ENCODE measurements at regions not wholly inside any gene's neighbourhood (a gene's known extent, or its start where the extent isn't known, plus 50 kb on each side); places are given as distances from the start of the nearest gene placed in this dataset.

DNA sequence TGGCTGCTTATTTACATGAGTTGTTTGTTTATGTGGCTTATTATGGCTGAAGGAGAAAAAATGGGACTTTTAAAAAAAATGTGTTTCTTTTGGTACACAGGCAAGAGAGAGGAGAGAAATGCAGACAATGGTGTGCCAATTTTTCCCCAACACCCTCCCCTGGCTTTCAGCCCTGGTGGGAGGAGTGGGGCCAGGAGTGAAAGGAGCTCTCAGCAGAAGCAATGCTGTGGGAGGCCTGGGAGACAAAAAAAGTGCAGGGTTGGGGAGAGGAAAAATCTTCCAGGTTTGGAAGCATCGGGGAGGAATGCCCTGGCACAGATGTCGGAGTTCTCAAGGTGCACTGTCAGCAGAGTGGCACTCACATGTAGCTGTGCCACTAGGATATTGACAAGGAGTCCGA is 117.7 kb upstream of the FOXB1 start:
- H3K4me1 ChIP-seq (replicated peaks in 1 of 2) = no peaks in the 10 kb centered on the region
- no peaks in the 10 kb centered on the region for H3K36me3 ChIP-seq (replicated peaks in 1 of 2)
- no peaks in the 10 kb centered on the region for H3K9me3 ChIP-seq (replicated peaks in 1 of 3)
- H3K27me3 ChIP-seq = peaks cover 7% of the 10 kb centered on the region
- 56 to 69% (median 67%) methylated on average over 3 of the region's 3 CpGs for WGBS, 4 donors
- H3K4me3 ChIP-seq = no peak overlapping the region
- no peak for TF ChIP-seq POLR2A (IDR thresholded peaks at IDR 0.05)
- TF ChIP-seq, protein P1, sequence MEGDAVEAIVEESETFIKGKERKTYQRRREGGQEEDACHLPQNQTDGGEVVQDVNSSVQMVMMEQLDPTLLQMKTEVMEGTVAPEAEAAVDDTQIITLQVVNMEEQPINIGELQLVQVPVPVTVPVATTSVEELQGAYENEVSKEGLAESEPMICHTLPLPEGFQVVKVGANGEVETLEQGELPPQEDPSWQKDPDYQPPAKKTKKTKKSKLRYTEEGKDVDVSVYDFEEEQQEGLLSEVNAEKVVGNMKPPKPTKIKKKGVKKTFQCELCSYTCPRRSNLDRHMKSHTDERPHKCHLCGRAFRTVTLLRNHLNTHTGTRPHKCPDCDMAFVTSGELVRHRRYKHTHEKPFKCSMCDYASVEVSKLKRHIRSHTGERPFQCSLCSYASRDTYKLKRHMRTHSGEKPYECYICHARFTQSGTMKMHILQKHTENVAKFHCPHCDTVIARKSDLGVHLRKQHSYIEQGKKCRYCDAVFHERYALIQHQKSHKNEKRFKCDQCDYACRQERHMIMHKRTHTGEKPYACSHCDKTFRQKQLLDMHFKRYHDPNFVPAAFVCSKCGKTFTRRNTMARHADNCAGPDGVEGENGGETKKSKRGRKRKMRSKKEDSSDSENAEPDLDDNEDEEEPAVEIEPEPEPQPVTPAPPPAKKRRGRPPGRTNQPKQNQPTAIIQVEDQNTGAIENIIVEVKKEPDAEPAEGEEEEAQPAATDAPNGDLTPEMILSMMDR (IDR thresholded peaks at IDR 0.05) = no peak
- DNase-seq = no peak
- no peak overlapping the region for H3K27ac ChIP-seq
- intact Hi-C loops (cut with DNase I) = no loop called here

DNA sequence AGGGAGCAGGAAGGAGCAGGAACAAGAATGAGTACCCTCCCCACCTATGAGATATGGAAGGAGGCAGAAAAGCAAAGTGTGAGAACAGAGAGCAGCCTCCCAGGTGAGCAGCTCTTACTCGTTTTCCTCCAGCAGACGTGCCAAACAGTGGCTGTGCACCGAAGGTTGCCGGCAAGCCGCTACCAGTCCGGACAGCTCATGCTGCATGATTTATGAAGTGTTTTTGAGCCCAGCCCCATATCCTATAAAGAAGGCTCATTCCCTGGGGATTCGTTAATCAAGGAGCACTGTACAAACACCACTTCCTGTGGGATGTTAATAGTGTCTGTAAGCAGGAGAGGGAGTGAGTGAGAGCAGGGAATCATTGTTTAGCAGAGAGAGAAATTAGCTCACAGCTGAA is 118.3 kb upstream of the FOXB1 start:
- intact Hi-C loops (cut with DNase I) = no loop called here
- DNase-seq = no peak
- 0 to 2% (median 0%) methylated on average over 2 to 7 of the region's 7 CpGs for WGBS, 4 donors
- TF ChIP-seq, protein P1 (IDR thresholded peaks at IDR 0.05) = no peak
- no peak for TF ChIP-seq POLR2A (IDR thresholded peaks at IDR 0.05)
- Histone ChIP-seq H3K9me3 (replicated peaks in 1 of 3) (no peaks in the 10 kb centered on the region), H3K27ac (no peak overlapping the region), H3K4me1 (replicated peaks in 1 of 2) (no peaks in the 10 kb centered on the region), H3K27me3 (peaks cover 7% of the 10 kb centered on the region), H3K36me3 (replicated peaks in 1 of 2) (no peaks in the 10 kb centered on the region), H3K4me3 (no peak overlapping the region)

DNA sequence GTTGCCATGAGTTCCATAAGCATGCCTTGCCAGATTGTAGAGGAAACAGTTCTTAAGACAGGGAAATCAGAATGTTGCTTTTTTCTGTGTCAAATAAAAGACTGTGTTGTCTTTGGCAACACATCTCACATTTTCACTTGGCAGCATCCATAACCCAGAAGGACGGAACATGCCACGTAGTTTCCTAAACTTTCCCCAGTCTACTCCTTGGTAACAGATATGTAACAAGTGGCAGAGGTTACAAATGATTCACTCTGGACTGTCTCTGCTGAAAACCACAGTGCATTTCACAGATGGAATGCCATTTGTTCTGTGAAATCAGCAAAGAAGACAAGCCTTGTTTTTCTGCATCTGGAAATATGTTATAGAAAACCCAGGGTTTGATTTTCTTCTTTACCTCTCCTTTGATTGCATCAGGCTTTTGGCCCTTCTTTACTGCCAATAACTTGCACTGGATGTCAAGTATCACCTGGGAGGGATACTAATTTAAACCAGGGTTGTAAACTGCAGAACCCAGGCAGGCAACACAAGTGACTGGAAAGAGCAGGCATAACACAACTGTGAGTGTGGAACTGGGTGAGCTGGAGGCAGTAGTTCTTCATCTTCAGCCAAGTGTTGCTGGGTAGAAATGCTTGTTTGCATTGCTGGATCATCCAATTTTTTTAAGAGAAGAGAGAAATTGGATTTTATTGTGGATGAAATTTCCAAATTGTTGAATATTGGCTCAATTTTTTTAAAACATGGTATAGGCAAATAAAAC is 124.4 kb upstream of the FOXB1 start:
- H3K27me3 ChIP-seq = peaks cover 18% of the 10 kb centered on the region
- H3K36me3 ChIP-seq (replicated peaks in 1 of 2) = no peaks in the 10 kb centered on the region
- no peaks in the 10 kb centered on the region for H3K4me1 ChIP-seq (replicated peaks in 1 of 2)
- TF ChIP-seq, protein P1 (IDR thresholded peaks at IDR 0.05) = no peak
- TF ChIP-seq POLR2A (IDR thresholded peaks at IDR 0.05) = no peak
- no peaks in the 10 kb centered on the region for H3K9me3 ChIP-seq (replicated peaks in 1 of 3)
- WGBS, 4 donors = 7 to 40% (median 25%) methylated on average over 2 of the region's 2 CpGs
- DNase-seq = no peak
- no peak overlapping the region for H3K27ac ChIP-seq
- intact Hi-C loops (cut with DNase I) = no loop called here
- H3K4me3 ChIP-seq = no peak overlapping the region

DNA sequence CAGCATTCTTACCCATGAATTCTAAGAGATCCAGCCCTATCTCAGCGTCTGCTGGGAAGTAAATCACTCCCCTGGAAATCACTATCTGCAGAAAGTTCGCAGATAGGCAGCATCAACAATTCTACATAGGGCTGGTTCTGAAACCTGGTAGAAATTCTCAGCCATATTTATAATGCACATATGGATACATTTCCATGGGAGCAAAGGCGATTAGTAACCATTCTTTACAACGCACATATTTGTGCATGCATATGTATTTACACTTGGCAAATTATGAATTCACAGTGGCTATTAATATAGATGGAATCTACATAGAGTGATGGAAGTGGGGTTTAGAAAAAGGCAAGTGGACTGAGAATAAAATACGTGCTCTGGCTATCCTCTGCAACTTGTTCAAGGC is 128.0 kb upstream of the FOXB1 start:
- intact Hi-C loops (cut with DNase I) = no loop called here
- Histone ChIP-seq H3K9me3 (replicated peaks in 1 of 3) (no peaks in the 10 kb centered on the region), H3K27me3 (peaks cover 11% of the 10 kb centered on the region)

More for the DNA sequence above, 128.0 kb upstream of the FOXB1 start:
- H3K4me1 ChIP-seq (replicated peaks in 1 of 2) = no peaks in the 10 kb centered on the region
- TF ChIP-seq, protein P1 (IDR thresholded peaks at IDR 0.05) = no peak
- no peak for TF ChIP-seq POLR2A (IDR thresholded peaks at IDR 0.05)
- no peaks in the 10 kb centered on the region for H3K36me3 ChIP-seq (replicated peaks in 1 of 2)
- no peak overlapping the region for H3K4me3 ChIP-seq
- no peak for DNase-seq
- no peak overlapping the region for H3K27ac ChIP-seq
- 57 to 65% (median 59%) methylated on average over 5 of the region's 5 CpGs for WGBS, 4 donors

Measured in adrenal gland (tissue), 9 donors.